ENCODE measurements at regions not wholly inside any gene's neighbourhood (a gene's known extent, or its start where the extent isn't known, plus 50 kb on each side); places are given as distances from the start of the nearest gene placed in this dataset.

DNA sequence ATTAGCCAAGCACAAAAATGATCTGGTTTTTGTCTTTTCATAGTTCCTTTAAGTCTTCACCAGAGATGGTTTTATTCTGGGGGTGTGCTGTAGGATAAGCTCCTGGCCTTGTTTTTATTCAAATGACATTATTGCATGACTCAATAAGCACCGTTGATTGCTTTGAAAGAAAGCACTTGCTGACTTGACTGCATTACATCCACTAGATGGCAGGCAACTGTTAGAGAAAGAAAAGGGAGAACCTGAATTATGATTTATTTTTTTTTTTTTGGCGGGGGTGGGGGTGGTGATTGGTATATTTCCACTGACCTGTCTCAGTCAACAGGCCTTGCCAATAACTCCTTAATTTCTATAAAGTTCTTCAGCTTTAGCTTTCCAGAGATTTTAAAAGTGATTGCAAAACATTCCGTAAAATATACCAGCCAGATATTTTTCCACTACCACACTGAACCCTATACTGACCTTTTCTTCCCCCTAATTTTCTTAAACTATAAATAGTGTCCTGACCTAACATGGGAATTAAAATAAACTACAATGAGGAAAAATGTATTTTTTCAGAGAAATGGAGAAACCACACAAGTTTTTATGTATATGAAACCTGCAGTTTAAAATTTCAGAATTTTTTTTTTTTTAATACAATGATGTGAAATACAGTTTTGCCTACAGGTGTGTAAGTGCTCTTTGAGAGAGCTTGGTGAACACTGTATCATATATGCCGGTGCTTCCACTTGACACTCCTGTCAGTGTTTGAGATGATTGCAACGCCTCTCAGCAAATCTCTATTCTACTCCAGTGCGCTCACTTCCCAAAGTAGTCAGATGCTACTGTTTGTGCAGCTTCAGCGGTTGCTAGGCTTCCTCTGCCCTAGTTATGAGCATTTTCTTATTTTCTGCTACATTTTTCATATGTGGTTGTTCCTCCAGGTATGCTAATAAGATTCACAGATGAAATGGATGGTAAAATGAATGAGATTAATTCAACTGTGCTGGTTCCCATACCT lies 274.3 kb downstream of the CD109 start (continued):
- TF ChIP-seq POLR2H (tag; IDR thresholded peaks at IDR 0.05; ENCODE audit: low read depth), result no peak
- TF ChIP-seq, protein P1, sequence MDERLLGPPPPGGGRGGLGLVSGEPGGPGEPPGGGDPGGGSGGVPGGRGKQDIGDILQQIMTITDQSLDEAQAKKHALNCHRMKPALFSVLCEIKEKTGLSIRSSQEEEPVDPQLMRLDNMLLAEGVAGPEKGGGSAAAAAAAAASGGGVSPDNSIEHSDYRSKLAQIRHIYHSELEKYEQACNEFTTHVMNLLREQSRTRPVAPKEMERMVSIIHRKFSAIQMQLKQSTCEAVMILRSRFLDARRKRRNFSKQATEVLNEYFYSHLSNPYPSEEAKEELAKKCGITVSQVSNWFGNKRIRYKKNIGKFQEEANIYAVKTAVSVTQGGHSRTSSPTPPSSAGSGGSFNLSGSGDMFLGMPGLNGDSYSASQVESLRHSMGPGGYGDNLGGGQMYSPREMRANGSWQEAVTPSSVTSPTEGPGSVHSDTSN (CRISPR knock-in tag; IDR thresholded peaks at IDR 0.05; ENCODE audit: low read depth), result no peak
- TF ChIP-seq, protein P1 (tag; conservative IDR thresholded peaks at IDR 0.05; ENCODE audit: low read depth), result peak; percentile 67
- TF ChIP-seq DDX20 (tag; IDR thresholded peaks at IDR 0.05; ENCODE audit: low read depth), result no peak
- TF ChIP-seq ETV6 (IDR thresholded peaks at IDR 0.05; ENCODE audit: borderline replicate concordance in 1 of 2, low read depth in 2 of 2, low read length in 1 of 2), result no peak
- TF ChIP-seq ETV6 (CRISPR knock-in tag; IDR thresholded peaks at IDR 0.05; ENCODE audit: borderline replicate concordance), result no peak
- TF ChIP-seq, protein P2, sequence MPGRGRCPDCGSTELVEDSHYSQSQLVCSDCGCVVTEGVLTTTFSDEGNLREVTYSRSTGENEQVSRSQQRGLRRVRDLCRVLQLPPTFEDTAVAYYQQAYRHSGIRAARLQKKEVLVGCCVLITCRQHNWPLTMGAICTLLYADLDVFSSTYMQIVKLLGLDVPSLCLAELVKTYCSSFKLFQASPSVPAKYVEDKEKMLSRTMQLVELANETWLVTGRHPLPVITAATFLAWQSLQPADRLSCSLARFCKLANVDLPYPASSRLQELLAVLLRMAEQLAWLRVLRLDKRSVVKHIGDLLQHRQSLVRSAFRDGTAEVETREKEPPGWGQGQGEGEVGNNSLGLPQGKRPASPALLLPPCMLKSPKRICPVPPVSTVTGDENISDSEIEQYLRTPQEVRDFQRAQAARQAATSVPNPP (IDR thresholded peaks at IDR 0.05; ENCODE audit: borderline replicate concordance, insufficient read depth, insufficient read length), result no peak
- TF ChIP-seq IRF2 (CRISPR knock-in tag; IDR thresholded peaks at IDR 0.05), result no peak
- peak; percentile 27; the same call in 1 of the 2 replicates for TF ChIP-seq REST (IDR thresholded peaks at IDR 0.05; ENCODE audit: borderline replicate concordance)
- no peak for TF ChIP-seq REST (CRISPR knock-in tag; IDR thresholded peaks at IDR 0.05; ENCODE audit: low read depth)
- TF ChIP-seq TBL1XR1 (IDR thresholded peaks at IDR 0.05; ENCODE audit: low read length in 2 of 2), result no peak

All from K562 (cell line).